Liver (tissue), 3 donors: ENCODE measurements at regions not wholly inside any gene's neighbourhood (a gene's known extent, or its start where the extent isn't known, plus 50 kb on each side); places are given as distances from the start of the nearest gene placed in this dataset.

Source experiments
- CTCF ChIP-seq: fragments of 150-350 bp; IDR thresholded peaks from 2 replicates; pipeline ENCODE4 v1.5.1; 2017; ENCODE audit warnings: improper control_type of control experiment, low read depth, low read length; ENCODE audit not compliant: missing input control
- MAX ChIP-seq: IDR thresholded peaks from 2 replicates; pipeline ENCODE4 v1.6.1; 2016; ENCODE audit warnings: antibody characterized with exemption
- REST ChIP-seq: IDR thresholded peaks from 2 replicates; pipeline ENCODE4 v1.6.1; 2016; ENCODE audit warnings: antibody characterized with exemption, mild to moderate bottlenecking
- SP1 ChIP-seq: IDR thresholded peaks from 2 replicates; pipeline ENCODE4 v1.6.1; 2018; ENCODE audit warnings: antibody characterized with exemption, mild to moderate bottlenecking
- TAF1 ChIP-seq: conservative IDR thresholded peaks from 2 replicates; pipeline ENCODE4 v1.6.1; 2016; ENCODE audit warnings: antibody characterized with exemption, mild to moderate bottlenecking
- YY1 ChIP-seq: IDR thresholded peaks from 2 replicates; pipeline ENCODE4 v1.6.1; 2016; ENCODE audit warnings: antibody characterized with exemption, mild to moderate bottlenecking
- donor health status: healthy.
- donor health status: healthy.

- TF ChIP-seq CTCF (no peak), MAX (no peak), REST (no peak), SP1 (no peak), YY1 (no peak), TAF1 (no peak)
Measured at GRCh38 chr14:101134161-101134631, 230.7 kb upstream of the RTL1 start.
